HG02885 (cell line): ENCODE measurements at regions not wholly inside any gene's neighbourhood (a gene's known extent, or its start where the extent isn't known, plus 50 kb on each side); places are given as distances from the start of the nearest gene placed in this dataset.
"Not testable (repeated sequence)": the region's sequence is repeated elsewhere in the genome, so short reads cannot be mapped to it uniquely, and the experiment has no call there.

Experiments used
- ATAC-seq: cut with Tn5 transposase; IDR thresholded peaks from one replicate; pipeline ENCODE4 v1.9.1; 2021; ENCODE audit warnings: mild to moderate bottlenecking; ENCODE audit not compliant: unreplicated experiment, poor library complexity

- no peak for ATAC-seq
These were observed 671.0 kb upstream of the SOX11 start for GRCh38 chr2:5021136-5021535.

- no peak for ATAC-seq
These were observed 670.1 kb upstream of the SOX11 start for GRCh38 chr2:5022061-5022460.

GRCh38 chr2:5022708-5023635, 669.2 kb upstream of the SOX11 start:
- ATAC-seq, result not testable (repeated sequence)

GRCh38 chr2:5026571-5027234, 665.5 kb upstream of the SOX11 start:
- ATAC-seq, result no peak

- no peak for ATAC-seq
These were observed 657.1 kb upstream of the SOX11 start for GRCh38 chr2:5035057-5035488.

- no peak for ATAC-seq
These were observed 655.9 kb upstream of the SOX11 start for GRCh38 chr2:5036256-5036655.

- no peak for ATAC-seq
These were observed 652.8 kb upstream of the SOX11 start for GRCh38 chr2:5039241-5039975.

- no peak for ATAC-seq
These were observed 651.6 kb upstream of the SOX11 start for GRCh38 chr2:5040571-5040970.

- no peak for ATAC-seq
These were observed 650.7 kb upstream of the SOX11 start for GRCh38 chr2:5041501-5041900.

- no peak for ATAC-seq
These were observed 649.3 kb upstream of the SOX11 start for GRCh38 chr2:5042666-5043440.

- ATAC-seq, result no peak
These were observed 640.9 kb upstream of the SOX11 start for GRCh38 chr2:5051300-5051699.

- ATAC-seq, result no peak
These were observed 639.3 kb upstream of the SOX11 start for GRCh38 chr2:5052905-5053304.

GRCh38 chr2:5057891-5058351, 634.3 kb upstream of the SOX11 start:
- ATAC-seq, result no peak

GRCh38 chr2:5060956-5061355, 631.2 kb upstream of the SOX11 start:
- ATAC-seq, result no peak

GRCh38 chr2:5064687-5065086, 627.5 kb upstream of the SOX11 start:
- no peak for ATAC-seq

GRCh38 chr2:5067816-5068215, 624.4 kb upstream of the SOX11 start:
- no peak for ATAC-seq

GRCh38 chr2:5070257-5070656, 621.9 kb upstream of the SOX11 start:
- ATAC-seq, result no peak

GRCh38 chr2:5074733-5075132, 617.5 kb upstream of the SOX11 start:
- no peak for ATAC-seq

GRCh38 chr2:5076599-5076998, 615.6 kb upstream of the SOX11 start:
- no peak for ATAC-seq

- no peak for ATAC-seq
These were observed 614.6 kb upstream of the SOX11 start for GRCh38 chr2:5077479-5078089.
